Type B pancreatic cell (in vitro differentiated cells): ENCODE measurements at regions not wholly inside any gene's neighbourhood (a gene's known extent, or its start where the extent isn't known, plus 50 kb on each side); places are given as distances from the start of the nearest gene placed in this dataset.

Experiments
- DNase-seq: peaks from one replicate; pipeline ENCODE4 v3.0.0; 2021; ENCODE audit warnings: mixed read lengths; ENCODE audit not compliant: unreplicated experiment; ENCODE audit errors: extremely low spot score
- H3K27ac Mint-ChIP-seq: 2 replicates; pipeline ENCODE4 v1.8.0; 2021; ENCODE audit warnings: mild to moderate bottlenecking, mixed read lengths
- H3K27me3 Mint-ChIP-seq: 2 replicates; pipeline ENCODE4 v1.8.0; 2021; ENCODE audit warnings: mixed read lengths
- H3K36me3 Mint-ChIP-seq: 2 replicates; pipeline ENCODE4 v1.8.0; 2021; ENCODE audit warnings: mixed read lengths
- H3K4me1 Mint-ChIP-seq: one replicate; pipeline ENCODE4 v1.8.0; 2021; ENCODE audit warnings: mixed read lengths; ENCODE audit not compliant: unreplicated experiment
- H3K4me3 Mint-ChIP-seq: 2 replicates; pipeline ENCODE4 v1.8.0; 2021; ENCODE audit warnings: mild to moderate bottlenecking, mixed read lengths
- H3K9me3 Mint-ChIP-seq: 2 replicates; pipeline ENCODE4 v1.8.0; 2021; ENCODE audit warnings: mixed read lengths
- CTCF ChIP-seq: fragments of 200-600 bp; sonication (generic); conservative IDR thresholded peaks from 2 replicates; pipeline ENCODE4 v1.5.0; 2021; ENCODE audit warnings: antibody characterized with exemption, mild to moderate bottlenecking

- H3K27ac Mint-ChIP-seq, result no peak overlapping the region
- H3K36me3 Mint-ChIP-seq, result no peaks in the 10 kb centered on the region
- peaks cover 4% of the 10 kb centered on the region for H3K9me3 Mint-ChIP-seq
These were observed 88.3 kb upstream of the FRMD4B start for GRCh38 chr3:69474186-69474585.

DNA sequence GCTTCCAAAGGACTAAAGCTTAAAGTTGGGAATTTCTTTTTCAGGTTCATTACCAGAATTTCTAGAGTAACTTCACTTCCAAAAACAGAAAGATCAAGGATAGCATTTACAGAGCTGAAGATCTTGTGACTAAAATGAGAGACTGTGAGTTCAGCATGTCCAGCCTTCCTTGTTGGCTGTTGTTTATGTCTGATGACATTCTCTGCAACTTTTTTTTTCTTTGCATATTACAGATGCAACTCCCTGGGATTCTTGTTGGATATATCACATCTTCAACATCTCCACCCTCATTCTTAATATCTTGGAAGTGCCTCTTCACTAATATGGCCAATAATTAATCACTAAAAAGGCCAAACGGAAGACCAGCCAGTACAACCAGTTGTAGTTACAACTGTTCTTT lies 86.2 kb upstream of the FRMD4B start:
- Mint-ChIP-seq H3K27ac (no peak overlapping the region), H3K36me3 (no peaks in the 10 kb centered on the region), H3K27me3 (no peaks in the 10 kb centered on the region), H3K9me3 (peaks cover 4% of the 10 kb centered on the region), H3K4me3 (no peak overlapping the region), H3K4me1 (peaks cover 6% of the 10 kb centered on the region)
- TF ChIP-seq CTCF, result no peak
- DNase-seq, result no peak

More at GRCh38 chr3:69474186-69474585, 88.3 kb upstream of the FRMD4B start:
- no peak for TF ChIP-seq CTCF
- no peaks in the 10 kb centered on the region for H3K27me3 Mint-ChIP-seq
- DNase-seq, result no peak
- no peak overlapping the region for H3K4me3 Mint-ChIP-seq
- peaks cover 6% of the 10 kb centered on the region for H3K4me1 Mint-ChIP-seq

GRCh38 chr3:69463531-69463930 lies 77.6 kb upstream of the FRMD4B start:
- H3K4me3 Mint-ChIP-seq, result no peak overlapping the region
- no peaks in the 10 kb centered on the region for H3K4me1 Mint-ChIP-seq
- H3K9me3 Mint-ChIP-seq, result no peaks in the 10 kb centered on the region

GRCh38 chr3:69462826-69463100 lies 76.9 kb upstream of the FRMD4B start:
- no peak overlapping the region for H3K4me3 Mint-ChIP-seq
- no peaks in the 10 kb centered on the region for H3K27me3 Mint-ChIP-seq
- peaks cover 6% of the 10 kb centered on the region for H3K9me3 Mint-ChIP-seq
- H3K27ac Mint-ChIP-seq, result no peak overlapping the region
- no peaks in the 10 kb centered on the region for H3K4me1 Mint-ChIP-seq
- no peaks in the 10 kb centered on the region for H3K36me3 Mint-ChIP-seq
- no peak for DNase-seq
- TF ChIP-seq CTCF, result no peak

More at GRCh38 chr3:69463531-69463930, 77.6 kb upstream of the FRMD4B start:
- H3K27me3 Mint-ChIP-seq, result no peaks in the 10 kb centered on the region
- no peaks in the 10 kb centered on the region for H3K36me3 Mint-ChIP-seq
- H3K27ac Mint-ChIP-seq, result no peak overlapping the region
- TF ChIP-seq CTCF, result no peak
- no peak for DNase-seq

- no peak for TF ChIP-seq CTCF
- H3K9me3 Mint-ChIP-seq, result peaks cover 6% of the 10 kb centered on the region
- no peak overlapping the region for H3K27ac Mint-ChIP-seq
- no peak overlapping the region for H3K4me3 Mint-ChIP-seq
- H3K4me1 Mint-ChIP-seq, result no peaks in the 10 kb centered on the region
- no peaks in the 10 kb centered on the region for H3K36me3 Mint-ChIP-seq
- no peak for DNase-seq
- no peaks in the 10 kb centered on the region for H3K27me3 Mint-ChIP-seq
These were observed 76.3 kb upstream of the FRMD4B start for GRCh38 chr3:69462022-69462825.
